ENCODE measurements at regions not wholly inside any gene's neighbourhood (a gene's known extent, or its start where the extent isn't known, plus 50 kb on each side); places are given as distances from the start of the nearest gene placed in this dataset.

DNA sequence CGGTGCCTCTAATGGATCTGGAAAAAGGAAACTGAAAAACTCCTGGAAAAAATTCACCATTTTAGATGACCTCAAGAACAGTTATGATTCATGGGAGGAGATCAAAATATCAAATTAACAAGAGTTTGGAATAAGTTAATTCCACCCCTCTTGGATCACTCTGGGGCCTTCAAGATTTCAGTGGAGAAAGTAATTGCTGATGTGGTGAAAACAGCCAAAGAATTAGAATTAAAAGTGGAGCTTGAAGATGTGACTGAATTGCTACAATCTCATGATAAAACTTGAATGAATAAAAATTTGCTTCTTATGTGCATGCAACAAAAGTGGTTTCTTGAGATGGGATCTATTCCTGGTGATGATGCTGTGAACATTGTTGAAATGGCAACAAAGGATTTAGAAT lies 974.4 kb upstream of the GYPC start:
- H3K27ac Mint-ChIP-seq = no peak overlapping the region
- no peaks in the 10 kb centered on the region for H3K36me3 Mint-ChIP-seq (ENCODE audit: low read depth)
- H3K4me3 Mint-ChIP-seq = no peak overlapping the region
- TF ChIP-seq, protein P1, sequence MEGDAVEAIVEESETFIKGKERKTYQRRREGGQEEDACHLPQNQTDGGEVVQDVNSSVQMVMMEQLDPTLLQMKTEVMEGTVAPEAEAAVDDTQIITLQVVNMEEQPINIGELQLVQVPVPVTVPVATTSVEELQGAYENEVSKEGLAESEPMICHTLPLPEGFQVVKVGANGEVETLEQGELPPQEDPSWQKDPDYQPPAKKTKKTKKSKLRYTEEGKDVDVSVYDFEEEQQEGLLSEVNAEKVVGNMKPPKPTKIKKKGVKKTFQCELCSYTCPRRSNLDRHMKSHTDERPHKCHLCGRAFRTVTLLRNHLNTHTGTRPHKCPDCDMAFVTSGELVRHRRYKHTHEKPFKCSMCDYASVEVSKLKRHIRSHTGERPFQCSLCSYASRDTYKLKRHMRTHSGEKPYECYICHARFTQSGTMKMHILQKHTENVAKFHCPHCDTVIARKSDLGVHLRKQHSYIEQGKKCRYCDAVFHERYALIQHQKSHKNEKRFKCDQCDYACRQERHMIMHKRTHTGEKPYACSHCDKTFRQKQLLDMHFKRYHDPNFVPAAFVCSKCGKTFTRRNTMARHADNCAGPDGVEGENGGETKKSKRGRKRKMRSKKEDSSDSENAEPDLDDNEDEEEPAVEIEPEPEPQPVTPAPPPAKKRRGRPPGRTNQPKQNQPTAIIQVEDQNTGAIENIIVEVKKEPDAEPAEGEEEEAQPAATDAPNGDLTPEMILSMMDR (IDR thresholded peaks at IDR 0.05; ENCODE audit: unreplicated experiment in 3 of 3) = no peak
- peaks cover 9% of the 10 kb centered on the region for H3K9me3 Mint-ChIP-seq
- H3K4me1 Mint-ChIP-seq = no peaks in the 10 kb centered on the region
- H3K27me3 Mint-ChIP-seq (ENCODE audit: low read depth) = no peaks in the 10 kb centered on the region

DNA sequence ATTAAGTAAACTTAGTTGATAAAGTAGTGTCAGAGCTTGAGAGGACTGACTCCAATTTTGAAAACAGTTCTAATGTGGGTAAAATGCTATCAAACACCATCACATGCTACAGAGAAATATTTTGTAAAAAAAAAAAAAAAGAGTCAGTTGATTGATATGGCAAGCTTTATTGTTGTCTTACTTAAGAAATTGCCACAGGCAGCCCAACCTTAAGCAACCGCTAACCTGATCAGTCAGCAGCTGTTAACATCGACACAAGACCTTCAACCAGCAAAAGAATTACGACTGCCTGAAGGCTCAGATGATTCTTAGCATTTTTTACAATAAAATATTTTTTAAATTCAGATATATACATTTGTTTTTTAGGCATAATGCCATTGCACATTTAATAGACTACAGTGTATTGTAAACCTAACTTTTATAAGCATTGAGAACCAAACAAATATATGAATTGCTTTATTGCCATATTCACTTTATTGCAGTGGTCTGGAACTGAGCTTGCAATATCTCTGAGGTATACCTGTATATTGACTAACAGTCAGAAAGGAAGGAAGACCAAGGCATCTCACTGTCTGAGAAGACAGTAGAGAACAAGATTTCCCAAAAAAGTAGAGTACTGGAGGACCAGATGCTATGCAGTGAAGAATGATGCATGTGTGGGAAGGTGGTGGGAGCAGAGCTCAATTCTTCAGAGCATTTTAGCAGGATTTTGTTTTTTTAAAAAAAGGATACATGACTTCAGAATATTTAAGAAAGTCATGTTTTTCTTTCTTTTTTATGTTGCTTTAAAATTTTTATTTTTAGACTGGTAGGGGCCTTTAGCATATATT lies 973.8 kb upstream of the GYPC start:
- Mint-ChIP-seq H3K4me3 (no peak overlapping the region), H3K27me3 (ENCODE audit: low read depth) (no peaks in the 10 kb centered on the region), H3K27ac (no peak overlapping the region), H3K4me1 (no peaks in the 10 kb centered on the region), H3K36me3 (ENCODE audit: low read depth) (no peaks in the 10 kb centered on the region), H3K9me3 (peaks cover 7% of the 10 kb centered on the region)
- TF ChIP-seq, protein P1 (IDR thresholded peaks at IDR 0.05; ENCODE audit: unreplicated experiment in 3 of 3) = no peak

DNA sequence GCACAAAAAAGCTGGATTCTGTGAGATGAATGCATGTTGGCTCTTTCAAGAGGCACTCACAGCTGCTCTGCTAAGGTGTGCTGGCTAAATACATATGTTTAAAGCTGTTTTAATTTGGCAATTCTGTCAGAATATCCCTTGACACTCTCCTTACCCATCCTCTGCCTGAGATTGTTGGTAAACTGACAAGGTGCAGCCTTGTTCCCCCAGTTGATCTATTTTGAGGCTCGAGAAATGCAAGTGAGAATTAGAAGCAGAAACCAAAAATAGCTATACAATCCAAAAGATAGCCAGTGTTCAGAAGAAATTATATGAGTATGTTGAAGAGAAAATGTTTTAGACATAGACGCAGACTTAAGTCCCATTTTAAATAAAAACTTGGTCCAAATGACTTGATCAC lies 971.7 kb upstream of the GYPC start:
- H3K27me3 Mint-ChIP-seq (ENCODE audit: low read depth) = no peaks in the 10 kb centered on the region
- TF ChIP-seq, protein P1 (IDR thresholded peaks at IDR 0.05; ENCODE audit: unreplicated experiment in 3 of 3) = no peak
- H3K9me3 Mint-ChIP-seq = peaks cover 4% of the 10 kb centered on the region
- H3K27ac Mint-ChIP-seq = no peak overlapping the region
- H3K4me1 Mint-ChIP-seq = no peaks in the 10 kb centered on the region
- no peaks in the 10 kb centered on the region for H3K36me3 Mint-ChIP-seq (ENCODE audit: low read depth)
- H3K4me3 Mint-ChIP-seq = no peak overlapping the region

DNA sequence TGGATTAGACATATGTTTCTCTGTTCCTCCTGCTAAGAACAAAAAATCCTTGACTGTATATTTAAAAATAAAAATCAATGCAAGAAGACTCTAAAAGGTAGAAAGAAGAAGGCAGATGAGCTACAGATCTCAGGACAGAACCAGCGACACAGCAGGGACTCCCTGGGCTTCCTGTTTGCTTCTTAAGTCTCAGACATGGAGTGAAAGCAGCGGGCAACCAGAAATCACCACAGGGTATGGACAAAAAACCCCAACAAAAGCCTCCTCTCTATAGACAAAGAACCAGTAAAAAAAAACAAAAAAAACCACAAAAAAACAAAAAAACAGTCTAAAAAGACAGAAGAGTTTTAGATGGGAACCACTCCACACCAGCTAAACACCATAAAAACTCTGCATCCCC lies 971.0 kb upstream of the GYPC start:
- no peak overlapping the region for H3K4me3 Mint-ChIP-seq
- H3K36me3 Mint-ChIP-seq (ENCODE audit: low read depth) = no peaks in the 10 kb centered on the region
- peaks cover under 1% of the 10 kb centered on the region for H3K9me3 Mint-ChIP-seq
- H3K27me3 Mint-ChIP-seq (ENCODE audit: low read depth) = no peaks in the 10 kb centered on the region
- no peak overlapping the region for H3K27ac Mint-ChIP-seq
- H3K4me1 Mint-ChIP-seq = no peaks in the 10 kb centered on the region
- TF ChIP-seq, protein P1 (IDR thresholded peaks at IDR 0.05; ENCODE audit: unreplicated experiment in 3 of 3) = no peak

DNA sequence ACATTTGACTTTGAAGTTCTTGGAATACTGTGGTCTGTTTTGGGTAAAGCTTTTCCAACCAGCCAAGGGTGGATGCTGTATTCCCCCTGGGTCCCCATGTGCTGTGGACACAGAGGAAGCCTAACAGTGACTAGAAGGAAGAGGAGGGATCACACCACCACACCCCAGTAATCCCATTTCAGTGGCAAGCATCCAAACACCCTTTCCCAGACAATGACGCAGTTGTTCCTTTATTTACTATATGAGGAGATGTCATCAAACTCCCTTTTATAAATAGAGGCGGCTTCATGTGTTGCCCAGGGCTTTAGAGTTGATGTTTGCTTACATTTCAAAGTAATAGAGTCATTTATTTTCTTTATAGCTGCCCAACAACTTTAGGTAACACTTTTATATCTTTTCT lies 959.4 kb upstream of the GYPC start:
- Mint-ChIP-seq H3K36me3 (ENCODE audit: low read depth) (no peaks in the 10 kb centered on the region), H3K27ac (no peak overlapping the region), H3K4me3 (no peak overlapping the region), H3K9me3 (no peaks in the 10 kb centered on the region), H3K27me3 (ENCODE audit: low read depth) (no peaks in the 10 kb centered on the region), H3K4me1 (no peaks in the 10 kb centered on the region)
- TF ChIP-seq, protein P1 (IDR thresholded peaks at IDR 0.05; ENCODE audit: unreplicated experiment in 3 of 3) = no peak

DNA sequence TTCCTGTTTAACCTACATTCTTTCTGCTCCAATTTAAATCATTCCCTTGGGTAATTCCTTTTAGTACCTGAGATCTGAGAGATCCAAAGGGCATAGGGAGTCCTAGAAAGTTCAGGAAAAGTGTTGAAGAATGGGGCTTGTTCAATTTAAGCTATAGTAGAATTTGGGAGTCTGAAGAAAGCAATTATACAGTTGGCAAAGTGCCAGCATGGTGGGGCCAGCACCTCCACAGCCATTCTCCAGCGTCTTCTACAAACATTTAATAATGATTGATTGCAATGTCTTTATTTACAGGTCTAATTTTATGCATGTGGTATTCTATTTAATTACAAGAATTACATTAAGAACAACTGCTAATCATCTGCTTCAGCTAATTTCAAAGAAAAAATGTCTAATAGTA lies 957.7 kb upstream of the GYPC start:
- Mint-ChIP-seq H3K4me1 (no peaks in the 10 kb centered on the region), H3K27me3 (ENCODE audit: low read depth) (no peaks in the 10 kb centered on the region), H3K9me3 (no peaks in the 10 kb centered on the region), H3K4me3 (no peak overlapping the region), H3K36me3 (ENCODE audit: low read depth) (no peaks in the 10 kb centered on the region), H3K27ac (no peak overlapping the region)
- TF ChIP-seq, protein P1 (IDR thresholded peaks at IDR 0.05; ENCODE audit: unreplicated experiment in 3 of 3) = no peak
